ENCODE measurements at regions not wholly inside any gene's neighbourhood (a gene's known extent, or its start where the extent isn't known, plus 50 kb on each side); places are given as distances from the start of the nearest gene placed in this dataset.

GRCh38 chr17:77090476-77090875 is 50.3 kb upstream of the SEC14L1 start:
- no peaks in the 10 kb centered on the region for H3K27me3 ChIP-seq (ENCODE audit: insufficient read depth, low read depth)
- H2AFZ ChIP-seq (ENCODE audit: low read depth), result no peak overlapping the region
- no peak for TF ChIP-seq CTCF (conservative IDR thresholded peaks at IDR 0.05; ENCODE audit: low read depth, low read length)
- peaks cover 52% of the 10 kb centered on the region for H3K79me2 ChIP-seq (ENCODE audit: insufficient read depth, low read depth)
- no peak overlapping the region for H3K4me3 ChIP-seq (IDR thresholded peaks at IDR 0.05; ENCODE audit: insufficient read depth, low read depth, low read length)
- H4K20me1 ChIP-seq (ENCODE audit: insufficient read depth), result no peaks in the 10 kb centered on the region
- peaks cover 80% of the 10 kb centered on the region for H3K4me1 ChIP-seq (ENCODE audit: low read depth, poor library complexity, severe bottlenecking)
- H3K27ac ChIP-seq, result no peak overlapping the region
- peaks cover 19% of the 10 kb centered on the region; the same call in 1 of the 2 replicates for H3K36me3 ChIP-seq (ENCODE audit: insufficient read depth)
- H3K4me2 ChIP-seq, result peak overlapping the region; percentile 92; the same call in 1 of the 2 replicates
- no peak overlapping the region for H3K9ac ChIP-seq
